Thyroid gland (tissue), 4 donors: ENCODE measurements at regions not wholly inside any gene's neighbourhood (a gene's known extent, or its start where the extent isn't known, plus 50 kb on each side); places are given as distances from the start of the nearest gene placed in this dataset.

Experiments used
- DNase-seq, 2 donors: peaks; one replicate each; pipeline ENCODE4 v3.0.0-alpha.2; 2019
- H3K27ac ChIP-seq, 3 donors: fragments of 200-600 bp; sonication (generic); 1 replicate in 2 of 3; 2 replicates in 1 of 3; pipeline ENCODE4 v1.5.1; 2016 to 2019; ENCODE audit warnings: mild to moderate bottlenecking in 1 of 3, moderate library complexity in 1 of 3
- H3K27me3 ChIP-seq: fragments of 200-600 bp; sonication (generic); one replicate; pipeline ENCODE4 v1.5.1; 2019
- H3K36me3 ChIP-seq, 2 donors: fragments of 200-600 bp; sonication (generic); one replicate each; pipeline ENCODE4 v1.5.1; 2016 to 2019
- H3K4me1 ChIP-seq, 2 donors: fragments of 200-600 bp; sonication (generic); one replicate each; pipeline ENCODE4 v1.5.1; 2017 to 2019
- H3K4me3 ChIP-seq, 3 donors: fragments of 200-600 bp; sonication (generic); replicated peaks in 1 of 3; 1 replicate in 2 of 3; 2 replicates in 1 of 3; pipeline ENCODE4 v1.5.1; 2016; ENCODE audit warnings: mild to moderate bottlenecking in 1 of 3
- H3K9me3 ChIP-seq: fragments of 200-600 bp; sonication (generic); one replicate; pipeline ENCODE4 v1.5.1; 2017
- POLR2A ChIP-seq, 2 donors: fragments of 450-650 bp; IDR thresholded peaks; one replicate each; pipeline ENCODE4 v1.6.1; 2017; ENCODE audit warnings: antibody characterized with exemption in 2 of 2, mild to moderate bottlenecking in 2 of 2, moderate library complexity in 1 of 2
- WGBS, 2 donors: methylation state at CpG; one replicate each; pipeline ENCODE4 v1.1.5; 2017; 5-methylcytosine and 5-hydroxymethylcytosine counted together
- intact Hi-C: fragments of 100-400 bp; cut with DNase I; formaldehyde crosslinking; loops from one replicate; pipeline ENCODE4 v1.15.1; 2023
- TF ChIP-seq, protein P1 (sequence below), 6 experiments: fragments of 200-600 bp in 3 of 6; fragments of 450-650 bp in 3 of 6; sonication (generic) in 3 of 6; IDR thresholded peaks; one replicate each; pipeline ENCODE4 v1.5.1; 2016 to 2019; ENCODE audit warnings: antibody characterized with exemption in 6 of 6, mild to moderate bottlenecking in 2 of 6, inconsistent platforms in 1 of 6, moderate library complexity in 1 of 6

DNA sequence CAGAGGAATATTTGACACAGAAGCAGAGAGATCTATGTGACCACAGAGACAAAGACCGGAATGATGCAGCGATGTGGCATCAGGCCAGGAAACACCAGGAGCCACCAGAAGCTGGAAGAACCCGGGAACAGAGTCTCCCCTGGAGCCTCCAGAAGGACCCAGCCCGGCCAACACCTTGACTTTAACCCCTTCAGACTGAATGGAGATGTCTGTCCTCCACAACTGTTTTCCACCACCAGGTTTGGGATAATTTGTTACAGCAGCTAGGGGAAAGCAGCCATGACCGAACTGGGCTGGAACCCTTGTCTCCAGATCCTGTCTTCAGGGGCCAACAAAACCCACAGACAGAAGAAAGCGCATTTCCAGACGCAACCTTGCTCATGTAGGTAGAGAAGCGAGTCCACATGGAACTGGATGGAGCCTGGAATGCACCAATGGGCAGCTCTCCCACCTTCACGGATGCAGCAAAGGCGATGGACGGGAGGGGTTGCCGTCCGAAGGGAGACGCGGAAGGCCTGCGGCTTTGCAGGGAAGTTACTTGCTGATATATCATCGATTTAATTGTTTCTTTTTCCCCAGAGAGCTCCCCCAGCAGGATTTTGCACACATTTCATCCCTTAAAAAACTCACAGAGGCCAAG is 396.6 kb downstream of the NPHP4 start:
- Histone ChIP-seq H3K4me3 (no peak overlapping the region), H3K27me3 (no peaks in the 10 kb centered on the region), H3K4me1 (no peaks in the 10 kb centered on the region), H3K27ac (no peak overlapping the region), H3K9me3 (no peaks in the 10 kb centered on the region), H3K36me3 (no peaks in the 10 kb centered on the region)
- intact Hi-C loops: no loop called here
- TF ChIP-seq POLR2A (IDR thresholded peaks at IDR 0.05): no peak
- TF ChIP-seq, protein P1, sequence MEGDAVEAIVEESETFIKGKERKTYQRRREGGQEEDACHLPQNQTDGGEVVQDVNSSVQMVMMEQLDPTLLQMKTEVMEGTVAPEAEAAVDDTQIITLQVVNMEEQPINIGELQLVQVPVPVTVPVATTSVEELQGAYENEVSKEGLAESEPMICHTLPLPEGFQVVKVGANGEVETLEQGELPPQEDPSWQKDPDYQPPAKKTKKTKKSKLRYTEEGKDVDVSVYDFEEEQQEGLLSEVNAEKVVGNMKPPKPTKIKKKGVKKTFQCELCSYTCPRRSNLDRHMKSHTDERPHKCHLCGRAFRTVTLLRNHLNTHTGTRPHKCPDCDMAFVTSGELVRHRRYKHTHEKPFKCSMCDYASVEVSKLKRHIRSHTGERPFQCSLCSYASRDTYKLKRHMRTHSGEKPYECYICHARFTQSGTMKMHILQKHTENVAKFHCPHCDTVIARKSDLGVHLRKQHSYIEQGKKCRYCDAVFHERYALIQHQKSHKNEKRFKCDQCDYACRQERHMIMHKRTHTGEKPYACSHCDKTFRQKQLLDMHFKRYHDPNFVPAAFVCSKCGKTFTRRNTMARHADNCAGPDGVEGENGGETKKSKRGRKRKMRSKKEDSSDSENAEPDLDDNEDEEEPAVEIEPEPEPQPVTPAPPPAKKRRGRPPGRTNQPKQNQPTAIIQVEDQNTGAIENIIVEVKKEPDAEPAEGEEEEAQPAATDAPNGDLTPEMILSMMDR (IDR thresholded peaks at IDR 0.05): no peak
- DNase-seq: no peak
- 90 to 93% methylated on average over 17 of the region's 17 CpGs for WGBS, 2 donors

DNA sequence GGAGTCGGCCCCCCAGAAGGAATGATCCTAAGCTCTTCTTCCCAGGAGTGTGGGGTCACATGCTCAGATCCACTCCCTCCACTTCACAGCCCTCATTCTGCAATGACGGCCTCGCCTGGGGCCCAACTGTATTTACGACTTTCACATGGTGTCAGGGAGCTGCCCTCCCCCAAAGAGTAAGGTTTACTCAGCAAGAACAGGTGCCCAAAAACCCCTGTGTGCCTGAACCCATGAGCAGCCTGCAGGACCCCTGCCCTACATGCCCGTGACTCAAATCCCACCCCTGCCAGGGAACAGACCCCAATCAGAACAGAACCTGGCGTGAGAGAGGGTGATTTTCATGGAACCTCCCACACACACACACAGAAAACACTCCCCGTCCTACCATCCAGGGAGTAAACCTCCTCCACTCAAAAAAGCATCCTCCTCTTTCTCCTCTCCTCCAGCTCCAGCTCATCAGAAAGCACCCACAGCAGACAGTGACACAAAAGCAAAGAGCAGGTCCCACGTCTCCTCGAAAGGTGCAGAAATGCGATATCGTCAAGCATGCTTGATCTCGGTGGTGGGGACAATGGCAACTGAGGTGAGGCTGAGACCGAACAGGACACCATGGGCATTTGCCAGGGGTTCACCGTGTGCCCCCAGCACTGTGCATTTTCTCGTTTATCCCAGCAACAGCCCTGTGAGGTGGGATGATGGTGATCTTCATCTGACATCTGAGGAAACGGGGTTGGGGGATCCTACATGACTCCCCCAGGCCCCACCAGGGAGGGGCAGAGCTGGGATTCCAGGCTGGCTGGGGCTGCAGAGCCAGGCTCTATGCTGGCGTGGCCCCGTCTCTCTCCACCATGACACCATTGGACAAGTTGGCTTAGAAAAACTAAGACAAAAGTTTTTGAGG is 397.9 kb downstream of the NPHP4 start:
- intact Hi-C loops: no loop called here
- Histone ChIP-seq H3K27ac (no peak overlapping the region), H3K4me1 (no peaks in the 10 kb centered on the region), H3K27me3 (no peaks in the 10 kb centered on the region), H3K36me3 (no peaks in the 10 kb centered on the region), H3K4me3 (no peak overlapping the region), H3K9me3 (no peaks in the 10 kb centered on the region)
- TF ChIP-seq, protein P1 (IDR thresholded peaks at IDR 0.05): no peak
- no peak for TF ChIP-seq POLR2A (IDR thresholded peaks at IDR 0.05)
- 76 to 80% methylated on average over 16 to 18 of the region's 18 CpGs for WGBS, 2 donors
- DNase-seq: no peak

DNA sequence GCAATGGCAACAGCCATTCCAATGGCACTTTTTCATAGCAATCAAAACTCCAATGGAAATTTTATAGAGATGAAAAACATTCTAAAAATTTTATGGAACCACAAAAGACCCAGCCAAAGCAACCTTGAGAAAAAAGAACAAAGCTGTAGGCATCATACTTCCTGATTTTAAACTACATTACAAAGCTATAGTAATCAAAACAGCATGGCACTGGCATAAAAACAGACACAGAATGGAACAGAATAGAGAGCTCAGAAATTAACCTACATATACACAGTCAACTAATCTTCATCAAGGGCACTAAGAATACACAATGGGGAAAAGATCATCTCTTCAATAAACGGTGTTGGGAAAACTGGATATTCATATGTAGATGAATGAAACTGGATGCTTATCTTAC is 401.5 kb downstream of the NPHP4 start:
- Histone ChIP-seq H3K27ac (no peak overlapping the region), H3K4me3 (no peak overlapping the region), H3K4me1 (no peaks in the 10 kb centered on the region), H3K9me3 (no peaks in the 10 kb centered on the region), H3K36me3 (no peaks in the 10 kb centered on the region), H3K27me3 (no peaks in the 10 kb centered on the region)
- intact Hi-C loops: no loop called here
- no peak for DNase-seq
- WGBS, 2 donors: 90 to 97% methylated on average over 1 of the region's 1 CpG
- TF ChIP-seq POLR2A (IDR thresholded peaks at IDR 0.05): no peak
- TF ChIP-seq, protein P1 (IDR thresholded peaks at IDR 0.05): no peak

DNA sequence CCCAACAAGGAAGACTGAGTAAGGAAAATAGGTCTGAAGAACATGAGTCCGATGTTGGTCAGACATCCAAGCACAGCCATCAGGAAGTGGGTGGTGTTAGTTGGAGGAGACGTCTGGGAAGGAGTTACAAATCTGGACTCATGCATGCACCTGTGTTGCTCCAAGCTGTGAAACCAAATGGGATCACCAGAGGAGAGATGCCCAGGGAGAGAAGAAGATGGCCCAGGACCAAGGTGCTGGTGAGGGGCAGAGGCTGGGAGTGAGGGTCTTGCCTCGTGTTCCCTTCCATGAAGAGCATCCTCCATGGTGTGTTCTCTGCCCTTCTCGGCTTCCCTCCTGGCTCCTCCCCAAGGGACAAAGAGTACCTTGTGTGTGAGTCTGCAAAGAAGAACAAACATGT is 405.6 kb downstream of the NPHP4 start:
- TF ChIP-seq, protein P1 (IDR thresholded peaks at IDR 0.05): no peak
- TF ChIP-seq POLR2A (IDR thresholded peaks at IDR 0.05): no peak
- Histone ChIP-seq H3K27ac (no peak overlapping the region), H3K4me3 (no peak overlapping the region), H3K27me3 (no peaks in the 10 kb centered on the region), H3K9me3 (no peaks in the 10 kb centered on the region), H3K4me1 (no peaks in the 10 kb centered on the region), H3K36me3 (no peaks in the 10 kb centered on the region)
- DNase-seq: no peak
- 76 to 94% methylated on average over 4 of the region's 4 CpGs for WGBS, 2 donors
- intact Hi-C loops: no loop called here

DNA sequence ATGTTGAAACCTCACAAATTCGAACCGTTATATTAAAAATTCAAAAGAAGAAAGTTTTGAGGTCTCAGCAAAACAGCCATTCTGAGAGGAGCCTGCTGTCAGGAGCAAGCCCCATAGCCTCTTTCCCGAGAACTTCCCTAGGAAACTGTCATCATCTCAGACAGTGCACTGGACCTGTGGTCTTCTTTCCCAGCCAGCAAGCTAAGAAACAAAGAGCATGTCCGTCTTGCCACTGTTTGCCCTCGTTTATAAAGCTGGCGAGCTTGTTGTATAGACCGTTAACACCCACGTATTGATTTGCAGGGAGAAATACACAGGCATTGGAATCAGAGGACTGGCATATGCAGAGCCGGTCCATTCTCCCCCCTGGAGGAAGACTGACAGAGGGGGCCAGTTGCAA is 407.0 kb downstream of the NPHP4 start:
- H3K4me1 ChIP-seq: no peaks in the 10 kb centered on the region
- no peaks in the 10 kb centered on the region for H3K36me3 ChIP-seq
- WGBS, 2 donors: 78 to 87% methylated on average over 9 of the region's 9 CpGs
- H3K4me3 ChIP-seq: no peak overlapping the region
- DNase-seq: no peak
- no peak overlapping the region for H3K27ac ChIP-seq
- intact Hi-C loops: no loop called here
- H3K9me3 ChIP-seq: no peaks in the 10 kb centered on the region
- no peaks in the 10 kb centered on the region for H3K27me3 ChIP-seq
- TF ChIP-seq POLR2A (IDR thresholded peaks at IDR 0.05): no peak
- TF ChIP-seq, protein P1 (IDR thresholded peaks at IDR 0.05): no peak
